GF-D8 (cell line): ENCODE measurements at regions not wholly inside any gene's neighbourhood (a gene's known extent, or its start where the extent isn't known, plus 50 kb on each side); places are given as distances from the start of the nearest gene placed in this dataset.

Source experiments
- DNase-seq: peaks from one replicate; lab custom pipeline; 2025; lab: John Stamatoyannopoulos, UW

GRCh38 chr2:219769090-219769910 is 141.9 kb downstream of the SLC4A3 start:
- DNase-seq: no peak

DNA sequence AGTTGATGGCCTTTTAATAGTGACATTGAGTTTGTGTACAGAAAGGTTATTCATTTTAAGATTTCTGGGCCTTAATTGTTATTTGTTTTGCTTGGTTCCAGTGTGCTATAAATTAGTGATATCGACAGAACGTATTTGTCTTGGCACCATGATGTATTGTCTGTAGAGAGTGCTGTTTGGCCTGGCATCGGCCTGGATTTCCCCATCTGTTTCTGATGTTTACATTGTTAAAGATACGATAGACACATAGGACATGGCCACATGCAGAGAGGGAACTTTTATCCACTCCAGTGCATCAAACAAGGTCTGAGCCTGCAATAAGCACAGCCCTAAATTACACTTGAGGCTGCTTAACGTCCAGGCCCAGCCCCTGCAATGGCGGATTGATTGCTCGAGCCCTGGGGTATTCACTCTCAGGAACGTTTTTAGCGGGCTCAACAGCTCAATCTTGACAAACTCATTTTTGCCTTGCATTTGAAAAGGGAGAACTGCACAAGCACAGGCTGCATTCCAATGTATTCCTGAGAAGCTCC is 144.7 kb downstream of the SLC4A3 start:
- DNase-seq: no peak

GRCh38 chr2:219772697-219773096 is 145.3 kb downstream of the SLC4A3 start:
- DNase-seq: no peak

- no peak for DNase-seq
These were observed 148.1 kb downstream of the SLC4A3 start for GRCh38 chr2:219775506-219775905.

- DNase-seq: no peak
These were observed 150.0 kb downstream of the SLC4A3 start for GRCh38 chr2:219777388-219777787.

DNA sequence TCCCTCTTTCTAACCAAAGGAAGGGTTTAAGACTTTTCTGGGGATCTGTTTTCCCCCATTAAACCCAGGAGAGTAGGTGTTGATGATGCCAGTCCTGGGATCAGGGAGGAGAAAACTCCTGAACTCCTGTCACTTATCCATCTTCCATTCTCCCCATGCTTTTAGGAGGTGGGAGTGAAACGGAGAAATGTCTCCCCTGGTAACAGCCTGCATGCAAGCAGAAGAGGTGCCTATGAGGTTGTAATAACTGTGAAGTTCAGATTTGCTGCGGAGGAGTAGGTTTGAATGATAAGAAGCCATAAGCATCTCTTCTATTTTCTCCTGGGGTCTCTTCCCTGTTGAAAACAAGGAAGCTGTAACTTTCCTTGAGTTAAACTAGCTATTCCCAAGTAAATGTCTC is 150.8 kb downstream of the SLC4A3 start:
- DNase-seq: no peak

DNA sequence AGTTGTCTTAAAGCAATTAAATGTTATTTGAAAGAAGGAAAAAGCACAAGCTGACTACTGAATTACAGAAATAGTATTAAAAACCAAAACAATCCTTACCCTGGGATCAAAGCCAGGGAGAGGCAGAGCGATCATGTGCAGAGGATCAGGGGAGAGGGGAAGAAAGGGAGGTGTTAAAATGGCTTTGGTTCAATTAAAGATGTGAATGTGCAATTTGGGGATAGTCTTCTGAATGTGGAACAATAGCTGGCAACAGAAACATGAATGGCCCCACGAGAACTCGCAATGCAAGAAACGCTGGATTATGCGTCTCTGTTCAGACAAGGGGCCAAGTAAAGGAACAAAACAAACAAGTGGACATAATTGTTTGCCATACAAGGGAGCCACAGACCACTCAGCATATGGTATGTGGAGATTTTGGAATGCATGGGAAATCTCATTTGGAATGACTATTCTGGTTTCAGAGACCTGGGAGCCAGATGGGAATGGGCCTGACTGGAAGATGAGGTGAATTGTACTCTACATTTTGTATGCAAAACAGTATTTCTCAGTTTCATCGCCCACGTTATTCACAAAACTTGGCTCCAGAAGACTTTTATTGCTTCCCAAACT is 155.4 kb downstream of the SLC4A3 start:
- DNase-seq: no peak

GRCh38 chr2:219783359-219783975 is 156.0 kb downstream of the SLC4A3 start:
- DNase-seq: no peak

DNA sequence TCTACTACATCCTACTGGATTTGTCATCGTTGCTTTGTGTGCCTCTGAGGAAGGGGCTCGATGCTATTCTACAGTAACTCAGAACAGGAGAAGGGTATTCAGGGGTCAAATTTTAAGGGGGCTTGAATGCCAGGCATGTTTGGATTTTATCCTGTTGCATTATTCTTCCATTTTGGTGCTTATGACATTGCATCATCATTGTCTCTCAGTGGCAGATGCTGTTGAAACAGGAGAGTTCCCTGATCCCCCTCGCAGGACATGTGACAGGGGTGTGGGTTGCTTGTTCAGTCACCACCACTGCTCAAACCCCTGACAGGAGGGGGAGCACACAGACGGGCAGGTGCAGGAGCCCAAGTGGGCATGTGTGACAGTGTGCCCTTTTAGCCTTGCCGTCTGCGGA is 156.7 kb downstream of the SLC4A3 start:
- no peak for DNase-seq

DNA sequence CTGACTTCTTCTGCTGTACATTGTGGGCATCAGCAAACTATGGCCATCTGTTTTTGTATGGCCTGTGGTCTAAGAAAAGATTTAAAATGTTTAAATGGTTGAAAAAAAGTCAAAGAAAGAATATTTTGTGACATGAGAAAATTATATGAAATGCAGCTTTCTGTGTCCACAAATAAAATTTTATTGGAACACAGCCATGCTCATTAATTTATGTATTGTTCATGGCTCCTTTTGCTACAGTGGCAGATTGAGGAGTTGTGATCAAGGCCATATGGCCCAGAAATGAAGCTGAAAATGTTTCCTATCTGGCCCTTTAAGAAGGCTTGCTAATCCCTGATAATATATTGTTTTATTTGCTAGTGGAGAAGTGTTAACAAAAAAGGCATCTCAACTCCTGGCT is 162.0 kb downstream of the SLC4A3 start:
- DNase-seq: no peak

- no peak for DNase-seq
These were observed 165.0 kb downstream of the SLC4A3 start for GRCh38 chr2:219792446-219792845.

GRCh38 chr2:219798430-219798829 is 171.0 kb downstream of the SLC4A3 start:
- DNase-seq: no peak

DNA sequence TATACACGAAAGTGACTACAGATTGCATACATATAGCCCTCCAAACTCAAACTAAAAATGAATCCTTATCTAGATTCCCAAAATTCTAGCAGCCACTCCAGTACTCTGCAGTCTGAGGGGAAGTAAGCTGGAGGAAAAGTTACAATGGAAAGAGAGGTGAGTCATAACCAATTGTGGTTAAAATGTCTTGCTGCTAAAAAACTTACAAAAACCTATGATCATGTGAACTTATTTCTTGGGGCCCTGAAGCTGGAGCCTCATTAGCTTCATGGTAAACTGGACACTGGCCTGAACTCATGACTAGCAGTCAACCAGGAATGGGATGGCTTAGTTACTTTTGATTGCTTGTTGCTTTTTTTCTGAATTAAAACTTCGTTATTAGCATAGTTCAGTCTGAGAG is 175.9 kb downstream of the SLC4A3 start:
- no peak for DNase-seq

GRCh38 chr2:219810895-219811294 is 183.5 kb downstream of the SLC4A3 start:
- DNase-seq: no peak

DNA sequence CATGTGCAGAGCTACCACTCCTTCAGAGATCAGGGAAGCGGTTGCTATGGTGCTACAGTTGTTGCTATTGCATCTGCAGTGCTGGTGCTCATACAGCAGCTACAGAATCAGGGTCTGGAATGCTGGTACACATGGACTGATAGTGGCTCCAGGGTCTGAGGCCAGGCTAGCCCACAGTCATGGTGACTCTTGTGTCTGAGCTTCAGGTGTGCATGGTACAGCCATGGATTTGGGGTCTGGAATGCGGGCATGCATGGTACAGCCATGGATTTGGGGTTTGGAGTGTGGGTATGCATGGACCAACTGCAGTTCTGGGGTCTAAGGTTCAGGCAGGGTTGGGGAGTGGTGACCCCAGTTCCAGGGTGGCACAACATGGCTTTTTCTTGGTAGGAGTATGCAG is 185.2 kb downstream of the SLC4A3 start:
- no peak for DNase-seq

- no peak for DNase-seq
These were observed 193.3 kb downstream of the SLC4A3 start for GRCh38 chr2:219820767-219821166.

DNA sequence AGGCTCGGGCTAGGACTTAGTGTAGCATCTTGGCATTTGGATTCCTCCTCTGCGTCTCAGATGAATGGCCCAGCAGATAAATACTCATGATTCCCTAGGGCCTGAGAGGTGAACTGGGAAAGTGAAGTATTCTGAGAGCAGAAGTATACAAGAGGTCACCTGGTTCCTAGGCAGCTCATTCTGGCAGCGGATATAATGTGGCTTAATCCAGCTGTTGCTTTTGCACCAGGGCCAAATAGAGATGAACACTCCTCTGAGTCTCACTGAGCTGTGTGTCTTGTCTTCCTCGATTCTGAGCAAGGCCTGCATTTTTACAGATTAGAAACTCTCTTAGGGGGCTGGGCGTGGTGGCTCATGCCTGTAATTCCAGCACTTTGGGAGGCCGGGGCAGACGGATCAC is 196.1 kb downstream of the SLC4A3 start:
- no peak for DNase-seq

DNA sequence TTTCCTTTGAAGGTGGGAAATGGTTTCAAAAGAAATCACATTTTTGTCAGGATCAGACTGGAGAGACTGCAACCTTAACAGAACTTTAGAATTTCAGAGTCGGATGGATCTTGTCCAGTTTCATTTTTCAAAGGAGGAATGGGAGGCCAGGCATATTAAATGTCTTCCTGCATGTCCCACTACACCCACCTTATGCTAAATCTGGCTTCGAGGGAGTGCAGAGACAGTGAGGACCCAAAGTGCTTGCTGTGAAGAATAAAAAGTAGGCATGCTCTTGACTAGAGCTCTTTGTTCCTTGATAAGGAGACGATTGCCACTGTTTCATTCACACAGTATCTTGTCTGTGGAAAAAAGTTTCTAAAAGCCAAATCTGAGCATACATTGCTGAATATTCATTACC is 197.6 kb downstream of the SLC4A3 start:
- no peak for DNase-seq

GRCh38 chr2:219828127-219828526 is 200.7 kb downstream of the SLC4A3 start:
- DNase-seq: no peak

- DNase-seq: no peak
These were observed 202.4 kb downstream of the SLC4A3 start for GRCh38 chr2:219829667-219830352.

DNA sequence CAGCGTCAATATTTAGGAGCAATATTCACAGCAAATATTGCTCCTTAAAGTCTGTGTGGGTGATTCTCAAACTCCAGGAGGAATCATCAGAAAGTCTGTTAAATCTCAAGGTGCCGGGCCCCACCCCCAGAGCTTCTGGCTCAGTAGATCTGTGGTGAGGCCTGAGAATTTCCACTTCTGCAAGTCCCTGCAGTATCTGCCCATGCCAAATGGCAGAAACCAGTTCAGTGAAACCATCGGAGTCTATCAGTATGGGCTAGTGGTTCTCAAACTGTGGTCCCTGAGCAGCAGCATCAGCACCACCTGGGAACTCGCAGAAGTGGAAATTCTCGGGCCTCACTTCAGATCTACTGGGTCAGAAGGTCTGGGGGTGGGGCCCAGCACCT is 202.9 kb downstream of the SLC4A3 start:
- no peak for DNase-seq

DNA sequence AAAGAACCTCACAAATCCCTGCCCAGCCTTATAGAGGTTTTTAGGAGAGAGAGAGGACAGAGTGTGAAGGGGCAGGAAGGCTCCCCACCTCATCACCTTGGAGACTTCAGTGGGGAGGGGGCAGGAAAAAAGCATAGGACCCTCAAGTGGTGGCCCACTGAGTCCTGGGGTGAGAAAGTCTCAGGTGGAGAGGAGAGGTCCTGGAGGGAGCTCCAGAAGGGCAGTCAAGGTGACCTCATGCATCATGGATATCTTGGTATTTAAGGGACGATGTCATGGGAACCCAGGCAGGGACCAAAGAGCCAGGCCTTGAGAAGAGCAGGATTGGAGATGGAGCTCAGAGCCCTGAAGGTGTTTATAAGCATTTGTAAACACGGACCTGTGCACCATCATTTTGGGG is 204.5 kb downstream of the SLC4A3 start:
- no peak for DNase-seq

DNA sequence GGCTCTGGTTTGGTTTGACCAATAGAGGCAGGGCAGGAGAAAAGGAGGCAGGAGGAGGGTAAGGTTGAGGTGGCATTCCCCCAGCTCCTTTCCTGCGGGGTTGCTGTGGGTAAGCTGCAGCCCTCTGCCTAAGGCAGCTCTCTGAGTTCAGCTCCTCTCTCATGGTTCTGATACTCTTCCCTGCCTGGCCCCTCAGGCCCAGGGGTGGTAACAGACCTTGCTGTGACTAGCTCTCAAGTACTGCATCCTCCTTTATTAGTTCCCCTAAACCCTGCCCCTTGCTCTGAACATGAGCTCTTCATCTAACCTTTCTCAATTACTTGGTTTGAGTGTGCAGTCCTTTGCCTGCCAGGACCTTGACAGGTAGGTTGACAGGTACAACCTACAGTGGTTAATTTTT is 205.5 kb downstream of the SLC4A3 start:
- DNase-seq: no peak
